ENCODE measurements at regions not wholly inside any gene's neighbourhood (a gene's known extent, or its start where the extent isn't known, plus 50 kb on each side); places are given as distances from the start of the nearest gene placed in this dataset.
"Not testable (repeated sequence)": the region's sequence is repeated elsewhere in the genome, so short reads cannot be mapped to it uniquely, and the experiment has no call there.

DNA sequence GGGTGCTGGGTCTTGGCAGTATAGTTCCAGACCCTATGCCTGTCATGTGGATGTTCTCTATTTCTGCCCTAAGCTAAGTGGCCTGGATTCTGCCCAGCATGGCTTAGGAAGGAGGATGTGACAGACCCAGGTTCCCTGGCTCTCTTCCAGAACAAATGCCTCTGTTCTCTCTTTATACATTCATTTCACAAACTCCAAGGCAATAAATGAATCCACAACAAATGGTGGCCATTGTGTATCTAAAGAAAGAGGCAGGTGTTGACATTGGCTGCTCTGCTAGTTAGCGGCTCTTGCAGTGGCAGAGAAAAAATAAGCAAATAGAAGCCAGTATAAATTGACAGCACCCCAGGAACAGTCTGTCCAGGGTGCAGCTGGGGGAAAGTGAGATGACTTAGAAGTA lies 298.6 kb downstream of the SUCLG1 start:
- DNase-seq (ENCODE audit: insufficient read length, low spot score) (no peak), FAIRE-seq (no peak)

- DNase-seq (ENCODE audit: insufficient read length, low spot score) (no peak), FAIRE-seq (no peak)
Measured at GRCh38 chr2:84158605-84159004, 300.5 kb downstream of the SUCLG1 start.

GRCh38 chr2:84152462-84152861 lies 306.6 kb downstream of the SUCLG1 start:
- DNase-seq (ENCODE audit: insufficient read length, low spot score) (no peak), FAIRE-seq (no peak)

DNA sequence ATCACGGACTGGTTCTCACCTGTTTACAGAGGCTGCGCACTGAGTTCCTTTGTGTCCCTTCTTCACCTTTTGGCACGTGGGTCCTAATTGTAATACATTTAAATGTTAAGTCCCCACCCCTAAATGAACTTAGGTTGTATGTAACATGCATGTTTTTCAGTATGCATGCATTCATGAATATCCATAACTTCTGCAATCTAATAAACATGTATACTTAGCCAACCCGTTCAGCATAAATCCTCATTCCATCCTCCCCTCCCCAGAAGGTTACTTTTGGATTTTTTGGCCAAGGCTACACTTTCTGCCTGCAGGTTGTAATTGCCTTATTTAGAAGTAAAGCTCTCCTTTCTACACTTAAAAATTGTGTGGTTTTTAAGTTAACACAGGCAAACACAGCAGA lies 314.7 kb downstream of the SUCLG1 start:
- FAIRE-seq, result no peak
- no peak for DNase-seq (ENCODE audit: insufficient read length, low spot score)

DNA sequence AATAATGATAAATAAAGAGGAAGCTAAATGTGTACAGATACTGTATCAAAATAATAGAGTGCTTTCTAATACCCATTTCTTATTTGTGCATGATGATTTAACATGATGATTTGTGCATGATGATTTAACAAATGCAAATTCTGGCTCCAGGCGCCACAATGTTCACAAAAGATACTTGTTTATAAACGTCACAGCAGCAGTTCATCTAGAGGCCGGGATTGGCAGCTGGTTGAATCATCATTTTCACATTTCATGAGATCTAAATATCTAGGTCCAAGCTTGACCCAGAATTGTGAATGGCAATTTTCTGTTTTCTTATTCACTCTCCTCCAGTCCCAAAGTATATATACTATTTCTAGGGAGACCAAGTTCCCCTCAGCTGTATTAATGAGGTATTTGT lies 322.0 kb downstream of the SUCLG1 start:
- FAIRE-seq, result no peak
- no peak for DNase-seq (ENCODE audit: insufficient read length, low spot score)

DNA sequence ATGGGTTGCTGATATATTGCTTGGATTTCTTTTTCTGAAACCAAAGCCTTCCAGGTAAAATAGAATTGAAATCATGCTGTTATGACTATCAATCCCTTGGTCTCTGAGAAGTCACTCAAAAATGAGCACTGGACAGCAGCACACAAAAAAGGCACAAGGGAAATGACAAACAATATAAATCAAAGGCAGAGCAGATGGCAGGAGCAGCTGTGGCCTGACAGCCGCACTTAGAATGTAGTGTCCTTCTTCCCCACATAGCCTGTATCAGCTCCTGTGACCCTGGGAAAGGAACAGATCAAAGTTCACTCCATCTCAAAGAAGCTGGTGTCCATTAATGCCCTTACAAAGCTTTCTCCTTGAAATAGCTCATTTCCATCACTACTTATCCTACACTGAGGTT lies 326.7 kb downstream of the SUCLG1 start:
- DNase-seq (ENCODE audit: insufficient read length, low spot score) (no peak), FAIRE-seq (no peak)

DNA sequence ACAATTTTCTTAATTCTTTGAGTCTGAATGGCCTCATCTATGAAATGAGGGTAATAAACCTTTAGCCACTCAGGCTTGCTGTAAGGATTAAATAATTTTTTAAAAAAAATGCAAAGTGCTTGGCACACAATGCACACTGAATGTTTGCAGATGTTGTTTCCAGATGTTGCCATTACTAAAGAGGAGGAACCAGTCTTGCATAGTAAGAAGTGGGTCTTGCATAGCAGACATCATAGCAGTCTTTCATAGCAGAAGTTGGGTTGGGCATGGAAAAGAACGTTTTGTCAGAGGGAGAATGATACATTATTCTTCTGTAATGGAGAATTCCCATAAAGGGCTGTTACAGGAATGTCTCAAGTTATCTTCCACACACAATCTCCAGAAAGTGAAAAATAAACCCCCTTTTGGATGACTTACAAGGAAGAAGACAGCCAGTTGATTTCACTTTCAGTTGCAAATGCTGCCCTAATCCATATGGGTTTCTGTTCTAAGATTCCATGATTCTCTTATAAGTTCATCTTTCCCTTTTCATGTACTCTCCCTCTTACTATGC lies 327.7 kb downstream of the SUCLG1 start:
- DNase-seq (ENCODE audit: insufficient read length, low spot score) (no peak), FAIRE-seq (no peak)

GRCh38 chr2:84129018-84129417 lies 330.1 kb downstream of the SUCLG1 start:
- DNase-seq (ENCODE audit: insufficient read length, low spot score) (no peak), FAIRE-seq (no peak)

GRCh38 chr2:84127812-84128211 lies 331.3 kb downstream of the SUCLG1 start:
- DNase-seq (ENCODE audit: insufficient read length, low spot score); FAIRE-seq: not testable (repeated sequence)

GRCh38 chr2:84126530-84126929 lies 332.6 kb downstream of the SUCLG1 start:
- DNase-seq (ENCODE audit: insufficient read length, low spot score) (no peak), FAIRE-seq (no peak)

DNA sequence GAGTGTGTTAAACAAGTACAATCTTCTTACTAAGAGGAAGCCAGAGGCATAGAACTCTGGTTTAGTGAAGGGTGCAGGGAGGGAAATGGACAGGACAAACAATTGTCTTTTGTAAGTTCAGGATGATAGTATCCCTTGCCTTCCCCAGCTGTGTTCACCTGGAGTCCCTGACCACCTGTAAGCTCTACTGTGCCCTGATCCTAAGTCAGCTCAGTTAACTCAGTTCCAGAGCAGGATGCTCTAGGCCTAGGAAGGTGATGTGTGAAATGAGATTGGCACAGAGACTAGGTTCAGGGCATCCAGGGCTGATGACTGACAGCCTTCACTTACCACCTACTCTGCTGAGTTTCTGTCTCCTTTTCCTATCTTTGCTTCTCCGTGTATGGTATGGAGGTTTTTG lies 333.0 kb downstream of the SUCLG1 start:
- DNase-seq (ENCODE audit: insufficient read length, low spot score) (no peak), FAIRE-seq (no peak)

GRCh38 chr2:84116143-84116542 lies 342.9 kb downstream of the SUCLG1 start:
- FAIRE-seq (no peak), DNase-seq (ENCODE audit: insufficient read length, low spot score) (no peak)

DNA sequence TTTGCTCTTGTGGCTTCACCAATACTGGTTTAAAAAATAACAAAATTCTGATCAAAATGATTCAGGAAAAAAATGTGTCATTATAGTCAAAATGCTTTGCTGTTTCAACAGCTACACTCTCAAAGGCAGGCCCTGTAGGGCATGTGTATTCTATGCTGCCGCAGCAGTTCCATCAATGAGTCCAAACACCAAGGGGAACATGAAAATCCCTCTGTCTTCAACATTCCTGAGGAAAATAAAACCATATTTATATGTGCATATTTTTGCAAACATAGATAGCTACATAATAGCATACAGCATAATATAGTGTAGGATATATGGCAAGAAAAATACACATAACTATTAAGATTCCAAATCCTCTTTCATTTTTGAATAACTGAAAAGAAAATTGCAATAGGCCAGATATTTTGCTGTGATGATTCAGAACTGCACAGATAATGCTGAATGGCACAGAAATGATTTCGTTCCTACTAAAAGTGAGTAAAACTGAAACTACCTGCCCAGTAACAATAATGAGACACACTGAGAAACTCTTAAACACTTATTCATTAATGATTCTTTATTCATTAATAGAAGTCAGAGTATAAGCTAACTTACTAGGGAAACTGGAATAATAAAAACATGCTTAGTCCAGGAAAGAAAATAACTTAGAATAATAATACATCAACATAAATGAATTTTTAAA lies 343.8 kb downstream of the SUCLG1 start:
- FAIRE-seq (no peak), DNase-seq (ENCODE audit: insufficient read length, low spot score) (no peak)

- DNase-seq (ENCODE audit: insufficient read length, low spot score); FAIRE-seq: not testable (repeated sequence)
Measured at GRCh38 chr2:84103816-84104527, 355.1 kb downstream of the SUCLG1 start.

- no peak for FAIRE-seq
- DNase-seq (ENCODE audit: insufficient read length, low spot score), result no peak
Measured at GRCh38 chr2:84102274-84102673, 356.8 kb downstream of the SUCLG1 start.

DNA sequence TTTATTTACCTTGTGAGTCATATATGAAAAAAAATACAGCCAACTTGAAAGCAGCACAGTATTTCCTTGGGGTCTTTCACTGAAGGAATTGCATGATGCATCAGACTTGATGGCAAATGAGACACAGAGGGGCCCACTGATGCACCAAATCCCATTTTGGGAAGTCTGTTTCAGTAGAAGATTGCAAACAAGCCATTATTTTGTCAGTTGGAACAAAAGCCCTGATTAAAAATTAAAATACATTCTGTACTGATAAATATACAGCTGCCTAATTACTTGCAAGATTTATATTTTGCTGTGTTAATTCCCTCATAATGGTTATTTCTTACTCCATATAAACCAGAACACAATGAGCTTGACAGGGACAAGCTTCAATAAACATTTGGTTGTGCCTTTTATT lies 370.4 kb downstream of the SUCLG1 start:
- DNase-seq (ENCODE audit: insufficient read length, low spot score) (no peak), FAIRE-seq (no peak)

GRCh38 chr2:84085562-84085961 lies 373.5 kb downstream of the SUCLG1 start:
- DNase-seq (ENCODE audit: insufficient read length, low spot score), result no peak
- FAIRE-seq, result no peak

GRCh38 chr2:84084856-84085255 lies 374.2 kb downstream of the SUCLG1 start:
- DNase-seq (ENCODE audit: insufficient read length, low spot score), result no peak
- no peak for FAIRE-seq

DNA sequence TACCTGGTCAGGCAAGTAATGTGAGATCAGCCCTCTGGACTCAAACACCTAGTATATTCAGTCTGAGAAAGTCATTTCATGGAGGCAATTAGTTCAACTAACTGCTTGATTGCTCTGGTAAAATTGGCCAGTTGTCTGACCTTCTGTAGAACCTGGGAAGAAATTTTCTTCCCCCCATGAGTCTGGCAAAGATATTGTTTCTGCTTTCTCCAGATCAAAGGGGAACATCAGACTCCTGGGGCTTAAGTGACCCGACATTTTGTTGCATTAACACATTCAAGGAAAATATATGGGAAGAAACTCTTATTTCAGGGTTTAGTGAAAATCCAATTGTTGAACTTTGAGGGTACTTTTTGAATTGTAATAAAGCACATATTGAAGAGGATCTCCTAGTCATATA lies 375.1 kb downstream of the SUCLG1 start:
- DNase-seq (ENCODE audit: insufficient read length, low spot score) (no peak), FAIRE-seq (no peak)

DNA sequence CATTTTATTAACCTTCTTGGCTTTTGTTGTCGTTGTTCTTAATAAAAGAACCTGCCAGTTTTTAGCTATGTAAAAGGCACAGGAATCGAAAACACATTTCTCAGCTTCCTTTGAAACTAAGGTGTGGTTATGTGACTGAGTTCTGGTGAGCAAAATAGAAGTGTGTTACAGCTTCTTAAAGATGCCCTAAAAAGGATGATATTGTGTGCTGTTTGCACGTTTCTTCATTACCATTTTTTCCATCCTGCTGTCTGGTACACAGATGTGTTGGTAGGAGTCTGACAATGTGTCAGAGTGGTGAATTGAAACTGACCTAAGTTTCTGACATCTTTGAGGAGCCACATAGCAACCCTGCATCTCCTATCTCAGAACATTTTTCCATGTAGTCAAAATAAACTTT lies 380.6 kb downstream of the SUCLG1 start:
- FAIRE-seq, result no peak
- DNase-seq (ENCODE audit: insufficient read length, low spot score), result no peak

DNA sequence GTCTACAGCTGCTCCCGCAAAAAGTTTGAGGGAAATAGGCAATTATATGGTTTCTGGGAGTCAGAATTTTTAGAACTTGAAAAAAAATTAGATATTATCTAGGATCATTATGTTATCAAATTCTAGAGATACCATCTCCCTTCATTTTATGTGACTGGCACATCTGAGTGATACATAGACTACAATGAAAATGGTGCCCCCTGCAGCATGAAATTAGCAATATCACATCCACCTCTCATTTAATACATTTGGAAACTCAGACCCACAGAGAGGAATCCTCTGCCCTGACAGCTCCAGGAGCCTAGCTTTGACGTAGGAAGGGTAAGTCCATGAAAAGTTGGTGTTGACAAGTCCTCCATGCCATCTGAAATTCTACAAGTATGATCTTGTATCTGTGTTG lies 381.6 kb downstream of the SUCLG1 start:
- FAIRE-seq (peak; percentile 28), DNase-seq (ENCODE audit: insufficient read length, low spot score) (peak; percentile 14)

DNA sequence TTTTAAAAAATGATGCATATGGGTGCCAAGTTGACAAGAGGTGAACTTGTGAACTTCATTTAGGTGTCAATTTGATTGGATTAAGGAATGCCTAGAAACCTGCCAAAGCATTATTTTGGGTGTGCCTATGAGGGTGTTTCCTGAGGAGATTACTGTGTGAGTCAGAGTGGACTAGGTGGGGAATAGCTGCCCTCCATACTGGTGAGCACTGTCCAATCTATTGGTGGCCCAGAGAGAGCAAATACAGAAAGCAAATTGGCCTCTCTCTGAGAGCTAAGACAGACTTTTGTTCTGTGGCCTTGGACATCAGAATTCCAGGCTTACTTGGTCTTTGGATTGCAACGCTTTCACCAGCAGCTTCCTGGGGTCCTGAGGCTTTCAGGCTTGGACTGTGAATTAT lies 388.0 kb downstream of the SUCLG1 start:
- FAIRE-seq (no peak), DNase-seq (ENCODE audit: insufficient read length, low spot score) (no peak)
